ENCODE measurements at regions not wholly inside any gene's neighbourhood (a gene's known extent, or its start where the extent isn't known, plus 50 kb on each side); places are given as distances from the start of the nearest gene placed in this dataset.

DNA sequence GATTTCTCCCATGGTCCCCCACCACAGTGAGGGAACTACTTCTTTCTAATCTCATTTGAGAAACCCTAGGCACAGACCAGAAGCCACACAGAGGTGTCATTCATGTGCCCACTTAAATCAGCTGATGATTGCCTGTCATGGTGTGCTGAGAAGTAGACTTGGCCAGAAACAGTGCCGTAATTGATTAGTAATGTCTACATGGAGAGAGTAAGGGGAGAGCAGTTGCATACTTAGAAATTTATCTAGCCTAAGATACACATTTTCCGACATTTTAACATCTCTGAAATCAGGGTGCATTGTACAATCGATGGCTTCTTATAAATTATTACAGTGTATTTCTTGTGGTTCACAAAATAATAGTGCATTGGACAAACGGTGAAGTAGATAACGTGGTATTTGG is 271.8 kb downstream of the IRF8 start:
- no peak for DNase-seq

DNA sequence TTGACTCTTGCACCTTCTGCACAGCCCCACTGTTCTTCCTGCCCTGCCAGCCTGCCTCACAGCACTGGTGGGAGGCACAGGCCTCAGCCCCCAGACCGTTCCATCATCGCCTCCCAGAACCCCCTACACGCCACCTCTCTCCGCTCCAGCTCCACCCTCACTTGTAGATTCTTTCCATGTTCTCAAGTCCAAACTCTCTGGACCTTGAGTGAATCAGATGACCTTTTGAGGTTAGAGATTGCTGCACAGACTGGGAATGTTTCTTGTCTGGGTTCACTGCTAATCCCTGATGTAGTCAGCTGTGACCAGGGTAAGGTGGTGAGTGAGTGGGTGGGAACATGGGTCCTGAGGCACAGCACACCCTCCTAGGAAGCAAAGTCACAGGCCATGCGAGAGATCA is 272.4 kb downstream of the IRF8 start:
- no peak for DNase-seq

DNA sequence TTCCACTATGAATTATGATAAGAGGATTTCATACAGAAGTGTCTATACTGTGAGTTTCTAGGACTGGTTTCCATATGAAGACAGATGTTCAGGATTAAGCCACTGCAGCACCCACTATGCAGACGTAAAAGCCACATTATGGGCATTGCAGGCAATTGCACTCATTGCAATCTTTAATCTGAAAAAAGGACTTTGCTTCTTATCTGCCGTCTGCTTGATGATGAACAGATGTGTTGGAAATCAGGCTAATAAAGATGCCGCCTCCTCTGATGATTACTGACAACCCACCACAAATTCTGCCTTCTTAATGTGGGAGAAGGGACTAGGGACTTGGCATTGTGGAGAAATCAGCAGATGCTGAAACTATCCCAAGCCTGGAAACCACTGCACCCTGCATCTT is 276.9 kb downstream of the IRF8 start:
- DNase-seq = no peak

DNA sequence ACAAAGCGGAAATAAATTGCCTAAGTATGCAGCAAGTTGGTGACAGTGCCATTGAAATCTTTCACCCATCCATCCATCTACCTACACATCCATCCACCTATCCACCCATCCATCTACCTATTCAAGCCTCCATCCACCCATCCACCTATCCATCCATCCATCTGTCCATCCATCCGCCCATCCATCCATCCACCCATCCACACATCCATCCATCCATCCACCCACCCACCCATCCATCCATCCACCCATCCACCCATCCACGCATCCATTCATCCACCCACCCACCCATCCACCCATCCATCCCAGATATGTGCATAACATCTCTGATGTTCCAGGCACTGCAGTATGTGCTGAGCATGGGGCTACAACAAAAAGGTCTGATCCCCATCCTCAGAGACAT is 277.5 kb downstream of the IRF8 start:
- DNase-seq = no peak

DNA sequence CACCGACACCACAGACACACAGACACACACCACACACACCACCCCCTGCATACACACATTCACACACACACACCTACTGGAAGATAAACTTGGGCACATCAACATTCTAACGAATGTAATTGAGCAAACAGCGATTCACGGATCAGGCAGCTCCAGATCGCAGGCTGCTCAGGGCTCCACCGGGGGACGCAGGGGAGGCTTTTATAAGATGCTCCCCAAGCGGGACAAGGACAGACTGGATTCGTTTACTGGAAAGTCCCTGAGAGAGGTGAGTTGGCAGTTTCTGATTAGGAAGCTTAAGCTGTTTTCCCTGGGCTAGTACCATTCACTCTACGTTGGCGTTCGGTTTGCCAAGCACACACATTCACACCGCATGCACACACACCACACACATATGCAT is 281.3 kb downstream of the IRF8 start:
- no peak for DNase-seq

DNA sequence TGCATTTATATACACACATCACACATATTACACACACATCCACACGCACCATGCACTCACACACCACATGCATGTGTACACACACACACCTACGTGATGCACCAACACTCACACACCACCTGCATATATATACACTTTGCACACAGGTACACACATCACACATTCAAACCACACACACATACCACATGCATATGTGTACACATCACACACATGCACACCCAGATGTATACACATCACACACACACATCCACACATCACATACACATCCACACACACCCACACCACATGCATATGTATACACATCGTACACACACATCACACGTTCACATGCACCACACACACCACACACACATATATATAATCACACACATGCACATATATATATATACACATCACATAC is 281.8 kb downstream of the IRF8 start:
- no peak for DNase-seq

DNA sequence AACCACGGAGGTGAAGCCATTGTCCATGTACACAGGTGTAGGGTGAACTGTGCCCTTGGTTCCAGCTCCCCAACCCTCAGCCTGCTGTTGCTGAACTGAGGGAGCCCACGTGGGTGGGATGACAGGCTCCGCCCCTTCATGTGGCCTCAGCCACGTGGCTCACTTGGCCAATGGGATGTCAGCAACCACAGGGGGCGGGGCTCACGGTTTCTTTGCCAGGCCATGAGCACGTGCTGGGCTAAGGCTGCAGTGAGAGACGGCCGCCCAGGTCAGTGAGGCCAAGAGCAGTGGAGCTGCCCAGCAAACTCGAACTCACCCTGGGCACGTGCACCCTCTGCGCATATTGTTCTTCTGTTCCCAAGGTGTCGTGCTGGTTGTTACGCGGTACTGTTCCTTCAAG is 282.6 kb downstream of the IRF8 start:
- DNase-seq = no peak

DNA sequence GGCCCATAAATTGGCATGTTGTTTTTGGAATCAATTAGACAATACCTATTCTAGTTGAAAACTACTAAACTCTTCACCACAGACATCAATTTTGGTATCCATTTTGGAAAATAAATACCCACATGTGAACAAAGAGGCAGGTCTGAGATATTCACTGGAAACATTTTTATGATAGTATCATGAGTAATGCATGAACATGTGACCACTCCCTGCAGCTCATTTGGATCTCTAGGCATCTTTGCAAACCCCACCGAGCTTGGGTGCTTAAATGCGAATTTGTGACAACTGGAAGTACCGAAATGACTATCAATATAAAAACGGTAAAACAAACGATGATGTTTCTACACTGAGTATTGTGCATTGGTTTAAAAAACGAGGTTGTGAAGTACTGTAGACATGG is 285.2 kb downstream of the IRF8 start:
- no peak for DNase-seq

DNA sequence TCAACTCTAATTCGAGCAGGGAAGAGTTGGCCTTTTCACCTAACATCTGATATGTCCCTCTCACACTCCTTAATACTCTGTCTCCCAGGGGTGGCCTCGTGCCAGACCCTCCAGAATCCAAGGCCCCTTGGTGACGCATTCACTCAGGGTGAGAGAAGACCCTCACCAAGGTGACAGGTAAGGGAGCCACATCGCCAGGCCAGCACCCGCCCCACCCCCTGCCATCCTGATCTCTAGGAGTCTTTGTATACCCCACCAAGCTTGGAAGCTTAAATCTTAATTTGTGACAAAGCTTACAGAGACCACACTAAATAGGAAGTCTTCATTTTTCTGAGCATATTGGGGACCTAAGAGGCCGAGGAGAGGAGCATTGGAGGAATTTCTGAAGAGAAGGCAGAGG is 286.1 kb downstream of the IRF8 start:
- no peak for DNase-seq

DNA sequence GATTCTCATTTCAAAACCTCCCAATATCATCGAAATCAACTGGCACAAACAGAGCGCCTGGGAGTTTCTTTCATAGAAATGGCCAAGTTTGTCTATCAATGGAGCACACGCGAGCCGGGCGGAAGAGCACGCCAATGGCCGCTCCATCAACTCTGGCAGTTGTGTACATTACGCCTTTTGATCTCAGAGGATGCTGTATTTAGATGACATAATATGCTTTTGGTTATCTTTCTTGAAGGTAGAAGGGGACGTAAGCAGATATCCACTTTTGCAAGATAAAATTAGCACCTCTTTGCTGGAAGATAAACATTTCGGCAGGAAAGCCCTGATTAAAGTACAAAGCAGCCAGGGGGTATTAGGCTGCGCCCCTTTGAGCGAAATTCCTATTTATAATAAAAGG is 287.4 kb downstream of the IRF8 start:
- no peak for DNase-seq

DNA sequence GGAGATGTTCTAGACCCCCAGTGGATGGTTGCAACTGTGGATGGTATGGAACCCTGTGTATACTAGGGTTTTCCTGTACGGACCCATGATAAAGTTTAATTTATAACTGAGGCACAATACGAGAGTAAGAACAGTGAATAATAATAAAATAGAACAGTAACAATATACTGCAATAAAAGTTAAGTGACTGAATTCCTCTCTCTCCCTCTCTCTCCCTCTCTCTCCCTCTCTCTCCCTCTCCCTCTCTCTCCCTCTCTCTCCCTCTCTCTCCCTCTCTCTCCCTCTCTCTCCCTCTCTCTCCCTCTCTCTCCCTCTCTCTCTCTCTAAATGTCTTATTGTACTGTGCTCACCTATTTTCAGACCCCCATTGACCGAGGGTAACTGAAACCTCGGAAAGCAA is 291.0 kb downstream of the IRF8 start:
- no peak for DNase-seq

DNA sequence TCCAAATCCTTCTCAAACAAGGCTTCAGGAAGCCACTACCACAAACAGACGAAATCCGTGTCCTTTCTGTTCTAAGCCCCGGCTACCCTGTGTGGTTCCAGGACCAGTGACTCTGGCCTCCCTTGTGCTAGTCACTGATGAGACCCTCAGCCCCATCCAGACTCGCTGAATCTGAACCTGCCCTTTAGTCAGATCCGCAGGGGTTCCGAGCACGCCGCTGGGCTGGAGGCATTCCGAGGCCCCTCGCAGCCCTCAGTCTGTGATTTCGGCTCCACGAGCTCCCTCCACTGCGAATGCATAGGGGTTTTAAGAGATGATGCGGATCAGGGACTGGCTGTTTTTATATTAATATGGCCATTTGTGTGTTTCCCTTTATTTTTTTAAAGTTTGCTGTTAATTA is 292.7 kb downstream of the IRF8 start:
- DNase-seq = no peak

DNA sequence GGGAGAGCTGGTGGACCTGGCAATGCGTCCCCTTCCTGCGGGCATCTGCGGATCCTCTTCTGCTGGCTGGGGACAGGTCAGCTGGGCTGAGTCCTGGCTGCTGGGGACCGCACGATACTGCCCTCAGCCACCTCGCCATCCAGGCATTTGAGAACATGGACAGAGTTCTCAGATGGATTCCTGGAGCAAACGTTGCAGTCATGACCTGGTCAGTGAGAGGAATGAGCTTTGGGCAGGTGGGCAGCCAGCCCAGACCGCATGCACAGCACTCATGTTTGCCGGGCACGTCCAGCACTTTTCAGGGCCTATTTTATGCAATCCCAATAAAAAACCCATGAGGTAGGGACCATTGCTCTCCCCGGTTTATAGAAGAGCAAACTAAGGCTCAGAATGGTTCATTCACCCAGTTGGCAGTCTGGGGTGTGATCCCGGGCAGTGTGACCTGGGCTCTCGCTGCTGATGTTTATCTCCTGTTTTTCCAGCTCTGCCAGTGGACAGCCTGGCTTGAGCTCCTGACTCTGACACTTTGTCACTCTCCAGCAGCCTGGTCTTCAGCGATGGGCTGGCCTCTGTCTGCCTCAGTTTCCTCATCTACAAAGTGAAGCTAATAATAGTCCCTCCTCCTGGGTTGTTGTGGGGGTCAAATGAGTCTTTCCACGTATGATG is 294.7 kb downstream of the IRF8 start:
- DNase-seq = no peak

DNA sequence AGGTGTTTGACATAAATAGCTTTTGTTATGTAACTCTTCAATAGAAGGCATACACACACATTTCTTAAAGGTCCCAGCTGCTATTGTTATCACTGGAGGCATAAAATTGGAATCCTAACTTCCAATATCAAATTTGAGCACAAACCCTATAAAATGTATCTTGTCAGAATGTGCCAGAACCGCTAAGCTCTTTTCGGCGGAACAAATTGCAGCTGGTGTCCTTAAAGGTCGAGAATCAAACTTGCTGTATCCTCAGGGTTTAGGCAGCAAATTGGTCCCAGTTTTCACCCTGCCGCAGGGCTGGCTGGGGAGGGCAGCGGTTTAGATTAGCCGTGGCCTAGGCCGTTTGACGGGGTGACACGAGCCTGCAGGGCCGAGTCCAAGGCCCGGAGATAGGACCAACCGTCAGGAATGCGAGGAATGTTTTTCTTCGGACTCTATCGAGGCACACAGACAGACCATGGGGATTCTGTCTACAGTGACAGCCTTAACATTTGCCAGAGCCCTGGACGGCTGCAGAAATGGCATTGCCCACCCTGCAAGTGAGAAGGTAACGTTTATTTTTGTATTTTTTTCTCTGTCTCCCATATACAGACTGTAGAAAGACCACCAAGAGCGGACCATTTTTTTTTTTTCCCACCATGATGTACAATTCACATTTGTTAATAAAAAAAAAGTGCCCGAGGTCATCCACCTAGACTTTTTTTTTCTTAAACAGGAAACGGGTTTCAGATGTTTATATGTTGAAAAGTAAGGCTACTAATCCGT is 297.1 kb downstream of the IRF8 start:
- no peak for DNase-seq

DNA sequence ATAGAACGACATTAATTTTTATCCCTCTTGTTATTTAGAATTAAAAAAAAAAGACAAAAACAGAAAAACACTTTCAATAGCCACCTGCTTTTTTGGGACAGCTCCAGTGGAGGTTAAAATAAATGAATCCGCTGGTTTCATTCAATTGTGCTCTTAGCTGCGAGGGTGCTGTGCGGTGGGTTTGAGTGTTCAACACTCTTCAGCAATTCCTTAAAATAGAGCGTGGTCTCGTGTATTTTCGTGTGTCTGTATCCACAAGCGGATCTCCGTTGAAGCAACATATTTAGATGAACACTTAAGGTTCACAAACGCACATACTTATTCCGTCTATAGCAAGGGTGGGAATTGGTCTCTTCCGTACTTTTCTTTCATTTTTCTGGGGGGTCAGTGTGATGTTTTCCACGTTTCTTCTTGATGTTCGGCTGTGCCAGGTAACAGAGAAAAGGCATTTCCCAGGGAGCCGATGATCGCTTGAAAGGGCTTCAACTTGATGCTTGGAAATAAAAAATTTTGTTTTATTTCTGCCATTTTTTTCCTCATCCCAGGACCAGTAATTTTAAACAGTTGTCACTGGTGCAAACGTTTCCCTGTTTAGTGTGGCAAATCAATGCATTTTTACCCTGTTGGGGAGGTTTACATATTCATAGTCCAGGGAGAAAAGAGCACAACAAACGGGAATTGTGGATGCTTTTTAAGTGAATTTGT is 297.9 kb downstream of the IRF8 start:
- DNase-seq = no peak

DNA sequence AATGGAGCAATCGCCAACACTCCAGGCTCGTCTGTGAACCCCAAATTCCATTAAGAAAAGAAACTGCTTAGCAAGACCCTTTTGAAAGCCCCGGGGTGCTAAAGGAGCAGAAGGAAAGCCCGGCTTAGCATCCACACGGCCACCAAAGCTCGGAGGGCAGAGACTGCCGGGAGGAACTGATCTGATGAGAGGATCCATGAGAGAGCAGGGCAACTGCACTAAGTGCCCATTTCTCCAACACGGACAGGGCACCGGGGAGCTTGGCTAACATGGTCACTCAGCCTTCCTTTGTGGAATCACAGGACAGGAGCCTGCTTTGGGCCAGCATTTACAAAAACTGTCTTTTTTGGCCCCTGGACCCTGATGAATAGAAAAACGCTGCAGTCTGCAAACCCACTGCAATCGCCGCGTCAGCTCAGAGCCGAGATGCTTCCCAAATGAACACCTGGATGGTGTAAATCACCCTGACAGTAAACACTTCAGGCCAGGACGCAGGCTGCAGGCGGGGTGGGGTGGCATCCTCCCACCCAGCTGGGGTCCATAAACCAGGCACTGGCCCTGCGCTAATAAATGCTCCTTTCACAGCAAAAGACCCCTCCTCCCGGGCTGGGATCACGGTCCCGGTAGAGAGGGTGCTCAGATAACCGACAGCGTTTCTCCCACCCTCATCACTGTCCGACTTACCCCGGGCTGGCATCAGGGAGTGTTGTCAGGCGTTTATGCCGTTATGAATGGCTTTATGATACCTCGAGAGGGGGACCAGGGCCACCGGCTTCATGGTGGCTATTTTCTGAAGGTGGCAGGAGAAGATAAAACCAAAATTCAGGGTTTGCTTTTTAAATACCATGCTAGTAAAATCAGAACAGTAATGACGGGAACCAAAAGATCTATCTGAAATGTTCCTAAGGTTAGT is 299.5 kb downstream of the IRF8 start:
- no peak for DNase-seq

DNA sequence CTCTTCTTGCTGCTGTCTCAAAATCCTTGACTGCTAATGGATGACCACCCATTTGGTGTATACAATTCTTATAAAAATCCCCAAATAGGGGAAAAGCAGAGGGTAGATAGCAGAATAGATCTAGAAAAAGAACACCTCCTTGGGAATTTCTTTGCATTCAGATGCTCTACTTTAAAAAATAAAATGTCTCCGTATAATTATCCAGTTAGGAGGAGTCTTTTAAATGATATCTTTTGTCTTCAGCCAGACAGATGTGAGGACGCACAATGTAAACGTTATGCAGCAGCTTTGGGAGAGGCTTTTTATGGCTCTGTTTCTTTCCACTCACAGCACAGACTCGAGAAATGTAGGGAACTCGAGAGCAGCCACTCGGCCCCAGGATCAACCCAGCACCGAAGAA is 300.2 kb downstream of the IRF8 start:
- no peak for DNase-seq

DNA sequence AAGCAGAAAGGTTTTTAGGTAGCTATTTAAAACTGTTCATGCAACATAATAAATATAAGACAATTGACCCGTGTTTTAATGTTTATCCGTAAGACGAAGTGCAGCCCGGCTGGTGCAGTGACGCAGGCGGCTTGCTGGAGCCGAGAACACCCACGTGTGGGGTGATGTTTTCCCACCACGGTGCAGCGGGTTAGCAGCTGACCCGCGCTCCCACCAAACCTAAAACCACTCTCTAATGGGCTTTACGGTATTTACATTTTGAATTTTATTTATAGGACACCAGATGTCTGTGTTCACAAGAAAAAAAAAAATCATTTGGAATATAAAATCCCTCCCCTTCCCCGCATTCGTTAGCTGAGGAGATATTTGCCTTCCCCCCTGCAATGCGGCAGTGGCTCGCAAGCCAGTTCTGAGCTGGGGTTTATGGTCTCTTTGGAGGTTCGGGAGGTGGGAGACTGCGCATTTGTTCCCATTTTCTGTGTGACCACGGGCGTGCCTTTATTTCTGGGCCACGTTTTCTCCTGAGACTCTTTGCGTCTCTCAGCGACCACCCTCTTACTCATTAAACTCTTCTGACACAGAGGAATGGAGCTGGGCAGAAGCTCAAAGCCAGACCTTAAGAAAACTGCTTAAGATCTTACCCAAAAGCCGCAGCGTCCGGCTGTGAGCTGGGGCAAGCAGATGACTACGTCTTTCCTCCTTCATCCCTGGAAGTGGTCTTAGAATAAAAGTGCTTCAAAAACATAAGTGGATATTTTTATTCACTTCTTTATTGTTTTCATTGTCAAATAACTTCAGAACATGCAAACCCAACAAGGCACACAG is 301.1 kb downstream of the IRF8 start:
- no peak for DNase-seq

DNA sequence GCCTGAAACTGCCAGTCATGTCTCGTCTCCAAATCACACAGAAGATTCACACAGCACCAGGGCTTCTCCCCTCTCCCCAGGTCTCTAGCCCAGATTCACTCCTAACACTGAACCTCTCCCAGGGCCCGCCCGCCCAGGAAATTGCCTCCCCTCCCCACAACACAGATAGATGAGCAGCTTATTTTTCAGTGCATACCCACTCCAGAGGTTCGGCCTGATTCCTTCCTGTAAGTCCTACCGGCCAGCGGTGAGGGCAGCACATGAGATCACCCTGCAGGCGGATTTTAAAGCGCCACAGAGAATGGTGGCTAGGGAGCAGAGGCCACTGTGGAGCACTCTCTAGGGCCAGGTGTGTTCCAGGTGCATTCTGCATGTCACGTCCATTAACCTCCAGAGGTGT is 301.8 kb downstream of the IRF8 start:
- no peak for DNase-seq

DNA sequence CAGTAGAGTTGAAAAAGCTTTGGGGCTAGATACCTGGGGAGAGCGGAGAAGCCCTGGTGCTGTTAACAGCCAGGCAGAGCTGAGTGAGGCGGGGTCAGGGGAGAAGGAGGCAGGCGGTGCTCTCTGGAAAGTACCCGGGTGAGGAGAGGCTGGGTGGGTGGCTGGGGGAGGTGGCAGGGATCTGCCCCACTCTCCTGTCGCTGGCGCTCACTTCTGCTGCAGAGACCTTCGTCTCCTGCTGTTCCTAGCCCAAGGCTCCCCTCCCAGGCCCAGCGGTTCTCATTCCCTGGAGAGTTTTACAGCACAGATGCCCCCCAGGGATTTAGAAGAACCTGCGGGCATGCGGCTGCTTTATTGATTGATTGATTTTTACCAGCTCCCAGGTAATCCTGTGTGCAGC is 302.8 kb downstream of the IRF8 start:
- no peak for DNase-seq

DNA sequence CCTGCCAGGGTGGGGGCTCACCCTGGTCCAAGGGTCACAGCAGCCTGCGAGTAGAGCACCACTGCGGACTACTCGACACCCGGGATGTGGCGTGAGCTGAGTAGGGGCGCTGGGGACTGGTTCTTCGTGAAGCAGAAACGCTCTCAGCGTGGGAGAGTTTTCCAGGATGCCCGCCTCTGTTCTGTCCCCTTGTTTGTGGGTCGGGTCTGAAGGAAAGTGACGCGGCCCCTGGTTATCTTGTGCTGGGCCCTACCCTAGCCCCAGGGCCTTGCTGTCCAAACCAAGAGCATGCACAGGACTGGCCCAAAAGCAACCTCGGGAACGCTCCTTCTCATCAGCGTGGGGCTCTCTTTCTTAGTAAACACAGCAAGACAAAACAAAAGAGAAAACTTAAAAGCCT is 303.3 kb downstream of the IRF8 start:
- DNase-seq = no peak

DNA sequence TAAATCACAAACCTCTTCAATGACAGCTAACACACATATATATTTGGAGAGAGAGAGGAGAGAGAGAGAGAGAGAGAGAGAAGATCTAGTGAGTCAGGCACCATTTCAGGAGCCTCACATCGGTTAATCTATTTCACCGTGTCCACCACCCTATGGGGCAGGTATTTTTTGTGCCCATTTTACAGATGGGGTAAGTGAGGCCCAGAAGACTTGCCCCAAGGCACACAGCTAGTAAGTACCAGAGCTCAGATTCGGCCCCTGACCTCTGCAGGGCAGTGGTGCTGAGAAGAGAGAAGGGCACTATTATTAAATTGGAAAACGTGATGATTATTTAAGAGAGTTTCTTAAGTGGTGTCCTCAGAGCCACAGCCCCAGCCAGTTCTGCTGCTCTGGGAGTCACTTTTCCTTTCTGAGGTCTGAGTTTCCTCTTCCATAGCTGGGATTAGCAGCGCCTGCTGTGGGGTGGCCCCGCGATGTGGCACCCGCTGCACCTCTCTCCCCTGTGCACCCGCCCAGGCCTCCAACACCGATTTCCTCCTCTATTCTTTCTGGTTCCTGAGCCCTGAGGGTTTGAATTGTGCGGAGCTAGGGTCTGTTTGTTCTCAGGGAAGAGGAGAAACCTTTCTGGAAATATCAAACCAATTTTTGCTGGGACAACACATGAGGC is 303.9 kb downstream of the IRF8 start:
- DNase-seq = no peak

Measured in stimulated activated CD4-positive, alpha-beta T cell treated with anti-CD3 and anti-CD28 coated beads, Interleukin-1b, Interleukin-23, amount 100 ng/mL, for 48 hours (primary cell).